PC-3 (cell line): ENCODE measurements at regions not wholly inside any gene's neighbourhood (a gene's known extent, or its start where the extent isn't known, plus 50 kb on each side); places are given as distances from the start of the nearest gene placed in this dataset.

Experiments used
- CTCF ChIP-seq: fragments of 300-600 bp; sonication (generic); conservative IDR thresholded peaks from 2 replicates; pipeline ENCODE4 v1.5.1; 2017; ENCODE audit warnings: antibody characterized with exemption, low read depth, mild to moderate bottlenecking, low read length
- EZH2 ChIP-seq: fragments of 300-600 bp; sonication (generic); IDR thresholded peaks from one replicate; pipeline ENCODE4 v1.6.1; 2017; ENCODE audit warnings: antibody characterized with exemption, mild to moderate bottlenecking, low read length; ENCODE audit not compliant: unreplicated experiment

GRCh38 chr10:9901971-9902370 lies 1115.7 kb upstream of the CELF2 start:
- TF ChIP-seq CTCF: no peak
- TF ChIP-seq EZH2: no peak
